ENCODE measurements at regions not wholly inside any gene's neighbourhood (a gene's known extent, or its start where the extent isn't known, plus 50 kb on each side); places are given as distances from the start of the nearest gene placed in this dataset.

- intact Hi-C loops (cut with micrococcal nuclease) = no loop called here
Measured at GRCh38 chr10:16348891-16349290, 87.9 kb upstream of the PTER start.

- intact Hi-C loops (cut with micrococcal nuclease) = no loop called here
Measured at GRCh38 chr10:16352146-16352545, 84.7 kb upstream of the PTER start.

GRCh38 chr10:16360001-16360400 lies 76.8 kb upstream of the PTER start:
- intact Hi-C loops (cut with micrococcal nuclease) = no loop called here

DNA sequence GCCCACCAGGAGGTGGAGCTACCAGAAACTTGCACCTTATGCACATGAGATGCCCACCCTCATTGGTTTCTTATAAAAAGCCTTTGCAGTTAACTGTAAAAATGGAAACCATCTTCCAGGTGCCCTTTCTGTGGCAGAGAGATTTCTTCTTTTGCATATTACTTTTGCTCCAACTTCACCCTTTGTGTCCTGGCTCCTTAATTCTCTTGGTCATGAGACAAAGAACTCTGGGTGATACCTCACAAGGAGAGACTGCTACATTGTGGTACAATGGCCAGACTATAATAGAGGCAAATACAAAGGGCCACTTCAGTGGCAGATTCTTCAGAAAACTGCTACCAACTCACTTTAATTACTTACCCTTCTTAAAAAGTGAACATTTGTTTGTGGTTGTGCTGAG lies 76.4 kb upstream of the PTER start:
- intact Hi-C loops (cut with micrococcal nuclease) = no loop called here

DNA sequence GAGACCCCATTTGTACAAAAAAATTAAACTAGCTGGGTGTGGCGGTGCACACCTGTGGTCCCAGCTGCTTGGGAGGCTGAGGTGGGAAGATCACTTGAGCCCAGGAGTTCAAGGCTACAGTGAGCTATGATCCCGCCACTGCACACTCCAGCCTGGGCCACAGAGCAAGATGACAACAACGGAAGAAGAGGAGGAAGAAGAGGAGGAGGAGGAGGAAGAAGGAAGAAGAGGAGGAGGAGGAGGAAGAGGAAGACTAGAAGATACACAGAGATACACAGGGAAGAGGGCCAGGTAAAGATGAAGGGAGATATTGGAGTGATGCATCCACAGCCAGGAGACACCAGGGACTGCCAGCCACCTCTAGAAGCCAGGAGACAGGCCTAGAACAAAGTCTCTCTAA lies 75.7 kb upstream of the PTER start:
- intact Hi-C loops (cut with micrococcal nuclease) = no loop called here

- intact Hi-C loops (cut with micrococcal nuclease) = no loop called here
Measured at GRCh38 chr10:16363741-16364140, 73.1 kb upstream of the PTER start.

DNA sequence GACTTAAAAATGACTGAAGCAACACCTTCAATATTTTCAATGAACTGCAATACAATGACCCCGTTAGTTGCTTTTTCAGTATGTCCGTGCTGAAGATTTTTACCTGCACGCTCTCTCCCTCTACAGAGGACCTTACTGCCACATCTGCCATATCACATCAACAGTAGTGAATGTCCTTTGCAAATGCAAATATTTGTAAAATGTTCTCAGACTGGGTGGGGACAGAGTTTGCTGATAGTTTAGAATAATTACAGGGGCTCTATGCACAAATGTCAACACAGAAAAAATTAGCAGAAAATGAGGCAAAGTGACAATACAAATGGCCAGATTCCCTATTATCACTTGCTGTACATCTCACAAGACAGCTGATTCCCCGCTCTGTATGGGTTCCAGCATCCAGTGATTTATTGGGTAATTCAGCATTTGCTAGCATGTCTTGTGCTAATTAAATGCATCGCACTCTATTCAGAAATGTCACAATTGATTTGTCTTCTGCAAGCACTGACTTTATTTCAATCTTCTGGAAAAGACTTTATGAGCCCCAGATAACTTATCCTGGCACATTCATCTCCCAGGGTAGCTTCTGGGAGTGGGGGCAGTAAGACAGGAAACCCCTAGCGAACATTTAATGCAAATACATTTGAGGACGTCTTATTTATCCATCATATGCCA lies 69.1 kb upstream of the PTER start:
- intact Hi-C loops (cut with micrococcal nuclease) = no loop called here

- intact Hi-C loops (cut with micrococcal nuclease) = no loop called here
Measured at GRCh38 chr10:16381083-16381482, 55.7 kb upstream of the PTER start.

- intact Hi-C loops (cut with micrococcal nuclease) = no loop called here
Measured at GRCh38 chr10:16384021-16384420, 52.8 kb upstream of the PTER start.

DNA sequence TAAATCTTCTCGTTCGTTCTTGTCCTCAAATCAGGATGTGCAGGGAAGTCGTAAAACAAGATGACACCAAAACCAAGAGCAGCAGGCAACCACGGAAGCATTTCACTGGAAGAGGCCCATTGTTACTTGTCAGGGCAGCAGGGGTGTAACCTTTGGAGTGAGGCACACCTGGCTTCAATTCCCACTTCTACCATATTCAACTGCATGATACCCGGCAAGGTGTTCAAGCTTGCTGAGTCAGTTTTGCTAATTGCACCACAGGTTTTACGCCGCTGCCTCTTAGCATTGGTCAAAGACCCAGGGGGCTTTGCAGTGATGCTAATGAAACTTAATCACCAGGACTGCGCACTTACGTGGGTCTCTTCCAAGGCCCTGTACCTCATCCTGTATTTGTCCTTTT lies 50.0 kb upstream of the PTER start:
- intact Hi-C loops (cut with micrococcal nuclease) = no loop called here

Data from T-helper 1 cell treated with Interleukin-12 subunit alpha and Interleukin-12 subunit beta and Interleukin-4 antibody, amounts not matched to agents 30 ng/mL and 1 ng/mL, for 36 hours (primary cell).